ENCODE measurements at regions not wholly inside any gene's neighbourhood (a gene's known extent, or its start where the extent isn't known, plus 50 kb on each side); places are given as distances from the start of the nearest gene placed in this dataset.

GRCh38 chr18:39786477-39786876 lies 2168.6 kb upstream of the PIK3C3 start:
- intact Hi-C loops (cut with DNase I; ENCODE audit: low total_unique reads): no loop called here
- Histone ChIP-seq H3K4me3 (no peak overlapping the region), H3K27me3 (no peaks in the 10 kb centered on the region), H3K4me1 (peaks cover 8% of the 10 kb centered on the region), H3K36me3 (ENCODE audit: low read depth, missing control alignments) (no peaks in the 10 kb centered on the region), H3K27ac (no peak overlapping the region), H3K9me3 (no peaks in the 10 kb centered on the region)
- DNase-seq: no peak
- TF ChIP-seq POLR2A (IDR thresholded peaks at IDR 0.05): no peak
- no peak for TF ChIP-seq CTCF (IDR thresholded peaks at IDR 0.05)

- Histone ChIP-seq H3K27ac (no peak overlapping the region), H3K27me3 (no peaks in the 10 kb centered on the region), H3K4me1 (peaks cover 10% of the 10 kb centered on the region), H3K4me3 (no peak overlapping the region), H3K36me3 (ENCODE audit: low read depth, missing control alignments) (no peaks in the 10 kb centered on the region), H3K9me3 (no peaks in the 10 kb centered on the region)
- WGBS, 2 donors: 87 to 94% methylated on average over 5 of the region's 5 CpGs
- TF ChIP-seq POLR2A (IDR thresholded peaks at IDR 0.05) (no peak), CTCF (IDR thresholded peaks at IDR 0.05) (no peak)
- intact Hi-C loops (cut with DNase I; ENCODE audit: low total_unique reads): no loop called here
- no peak for DNase-seq
Observed at GRCh38 chr18:39784541-39784940, 2170.5 kb upstream of the PIK3C3 start.

GRCh38 chr18:39781565-39781964 lies 2173.5 kb upstream of the PIK3C3 start:
- no peak for TF ChIP-seq CTCF (IDR thresholded peaks at IDR 0.05)
- no peak for TF ChIP-seq POLR2A (IDR thresholded peaks at IDR 0.05)
- WGBS, 2 donors: 57 to 59% methylated on average over 6 of the region's 6 CpGs
- H3K4me3 ChIP-seq: no peak overlapping the region
- H3K36me3 ChIP-seq (ENCODE audit: low read depth, missing control alignments): no peaks in the 10 kb centered on the region
- DNase-seq: no peak
- intact Hi-C loops (cut with DNase I; ENCODE audit: low total_unique reads): no loop called here
- no peaks in the 10 kb centered on the region for H3K27me3 ChIP-seq
- H3K9me3 ChIP-seq: no peaks in the 10 kb centered on the region
- no peak overlapping the region for H3K27ac ChIP-seq
- peaks cover 12% of the 10 kb centered on the region for H3K4me1 ChIP-seq

GRCh38 chr18:39780774-39781173 lies 2174.3 kb upstream of the PIK3C3 start:
- H3K9me3 ChIP-seq: no peaks in the 10 kb centered on the region
- 71 to 76% methylated on average over 4 of the region's 4 CpGs for WGBS, 2 donors
- H3K4me3 ChIP-seq: no peak overlapping the region
- H3K4me1 ChIP-seq: peaks cover 12% of the 10 kb centered on the region
- TF ChIP-seq POLR2A (IDR thresholded peaks at IDR 0.05): no peak
- no peak for TF ChIP-seq CTCF (IDR thresholded peaks at IDR 0.05)
- no peak for DNase-seq
- no peaks in the 10 kb centered on the region for H3K36me3 ChIP-seq (ENCODE audit: low read depth, missing control alignments)
- H3K27ac ChIP-seq: peak overlapping the region in 1 of 2 donors; percentile 39
- H3K27me3 ChIP-seq: no peaks in the 10 kb centered on the region
- intact Hi-C loops (cut with DNase I; ENCODE audit: low total_unique reads): no loop called here

GRCh38 chr18:39779926-39780325 lies 2175.1 kb upstream of the PIK3C3 start:
- WGBS, 2 donors: 49 to 62% methylated on average over 2 of the region's 2 CpGs
- Histone ChIP-seq H3K4me3 (no peak overlapping the region), H3K9me3 (no peaks in the 10 kb centered on the region), H3K27ac (peak overlapping the region in 1 of 2 donors; percentile 39), H3K4me1 (peaks cover 13% of the 10 kb centered on the region), H3K36me3 (ENCODE audit: low read depth, missing control alignments) (no peaks in the 10 kb centered on the region), H3K27me3 (no peaks in the 10 kb centered on the region)
- TF ChIP-seq CTCF (IDR thresholded peaks at IDR 0.05) (no peak), POLR2A (IDR thresholded peaks at IDR 0.05) (no peak)
- intact Hi-C loops (cut with DNase I; ENCODE audit: low total_unique reads): no loop called here
- DNase-seq: no peak

All from testis (tissue), 2 donors.